ENCODE measurements at regions not wholly inside any gene's neighbourhood (a gene's known extent, or its start where the extent isn't known, plus 50 kb on each side); places are given as distances from the start of the nearest gene placed in this dataset.
"Not testable (repeated sequence)": the region's sequence is repeated elsewhere in the genome, so short reads cannot be mapped to it uniquely, and the experiment has no call there.

- Histone ChIP-seq H3K27me3 (no peaks in the 10 kb centered on the region), H3K9me3 (no peaks in the 10 kb centered on the region), H3K36me3 (no peaks in the 10 kb centered on the region), H3K4me3 (no peak overlapping the region), H3K4me1 (no peaks in the 10 kb centered on the region), H3K27ac (no peak overlapping the region)
- TF ChIP-seq CTCF (IDR thresholded peaks at IDR 0.05): no peak
- no peak for DNase-seq (ENCODE audit: low spot score)
These were observed 348.5 kb downstream of the DNAH5 start for GRCh38 chr5:13595978-13596377.

GRCh38 chr5:13591621-13592020, 352.9 kb downstream of the DNAH5 start:
- no peaks in the 10 kb centered on the region for H3K27me3 ChIP-seq
- DNase-seq (ENCODE audit: low spot score): no peak
- H3K4me1 ChIP-seq: no peaks in the 10 kb centered on the region
- no peaks in the 10 kb centered on the region for H3K9me3 ChIP-seq
- H3K36me3 ChIP-seq: no peaks in the 10 kb centered on the region
- H3K27ac ChIP-seq: no peak overlapping the region
- no peak overlapping the region for H3K4me3 ChIP-seq
- no peak for TF ChIP-seq CTCF (IDR thresholded peaks at IDR 0.05)

- Histone ChIP-seq H3K27ac (no peak overlapping the region), H3K36me3 (no peaks in the 10 kb centered on the region), H3K4me1 (no peaks in the 10 kb centered on the region), H3K9me3 (no peaks in the 10 kb centered on the region), H3K4me3 (no peak overlapping the region), H3K27me3 (no peaks in the 10 kb centered on the region)
- DNase-seq (ENCODE audit: low spot score): no peak
- no peak for TF ChIP-seq CTCF (IDR thresholded peaks at IDR 0.05)
These were observed 359.2 kb downstream of the DNAH5 start for GRCh38 chr5:13585324-13585723.

GRCh38 chr5:13581914-13582313, 362.6 kb downstream of the DNAH5 start:
- DNase-seq (ENCODE audit: low spot score): no peak
- no peaks in the 10 kb centered on the region for H3K27me3 ChIP-seq
- TF ChIP-seq CTCF (IDR thresholded peaks at IDR 0.05): no peak
- H3K9me3 ChIP-seq: no peaks in the 10 kb centered on the region
- no peak overlapping the region for H3K27ac ChIP-seq
- H3K36me3 ChIP-seq: no peaks in the 10 kb centered on the region
- H3K4me1 ChIP-seq: no peaks in the 10 kb centered on the region
- no peak overlapping the region for H3K4me3 ChIP-seq

GRCh38 chr5:13581132-13581531, 363.4 kb downstream of the DNAH5 start:
- DNase-seq (ENCODE audit: low spot score): no peak
- TF ChIP-seq CTCF (IDR thresholded peaks at IDR 0.05): no peak
- H3K4me1 ChIP-seq: no peaks in the 10 kb centered on the region
- H3K9me3 ChIP-seq: no peaks in the 10 kb centered on the region
- no peaks in the 10 kb centered on the region for H3K27me3 ChIP-seq
- no peak overlapping the region for H3K27ac ChIP-seq
- H3K4me3 ChIP-seq: no peak overlapping the region
- H3K36me3 ChIP-seq: no peaks in the 10 kb centered on the region

- Histone ChIP-seq H3K4me1 (no peaks in the 10 kb centered on the region), H3K9me3 (no peaks in the 10 kb centered on the region), H3K27me3 (no peaks in the 10 kb centered on the region), H3K4me3 (no peak overlapping the region), H3K27ac (no peak overlapping the region), H3K36me3 (no peaks in the 10 kb centered on the region)
- DNase-seq (ENCODE audit: low spot score): no peak
- TF ChIP-seq CTCF (IDR thresholded peaks at IDR 0.05): no peak
These were observed 364.4 kb downstream of the DNAH5 start for GRCh38 chr5:13580058-13580457.

GRCh38 chr5:13579091-13579490, 365.4 kb downstream of the DNAH5 start:
- H3K36me3 ChIP-seq; DNase-seq (ENCODE audit: low spot score); H3K4me1 ChIP-seq; H3K27ac ChIP-seq; H3K4me3 ChIP-seq; H3K9me3 ChIP-seq; H3K27me3 ChIP-seq: not testable (repeated sequence)

GRCh38 chr5:13578311-13579039, 366.0 kb downstream of the DNAH5 start:
- not testable (repeated sequence) for H3K27ac ChIP-seq; DNase-seq (ENCODE audit: low spot score); H3K4me3 ChIP-seq; H3K36me3 ChIP-seq; H3K27me3 ChIP-seq; H3K4me1 ChIP-seq; H3K9me3 ChIP-seq
